B cell (primary cell): ENCODE measurements at regions not wholly inside any gene's neighbourhood (a gene's known extent, or its start where the extent isn't known, plus 50 kb on each side); places are given as distances from the start of the nearest gene placed in this dataset.

Experiments
- ATAC-seq: fragments of 200-7000 bp; cut with Tn5 transposase; one replicate; pipeline ENCODE4 v1.10.0; 2021; ENCODE audit warnings: low read depth, mild to moderate bottlenecking, moderate number of reproducible peaks, moderate library complexity
- CTCF ChIA-PET: fragments of 350-600 bp; sonication (Branson Sonifier 250); formaldehyde crosslinking; loops from one replicate; lab custom pipeline; 2021; ENCODE audit warnings: antibody characterized with exemption, inconsistent platforms; lab: Charles Lee
- POLR2A ChIA-PET: fragments of 350-600 bp; sonication (Branson Sonifier 250); formaldehyde crosslinking; loops from one replicate; lab custom pipeline; 2021; ENCODE audit warnings: antibody characterized with exemption; lab: Charles Lee
- DNase-seq: peaks from one replicate; pipeline ENCODE4 v3.0.0; 2013
- H2AFZ ChIP-seq: 2 replicates; pipeline ENCODE4 v1.6.1; 2012; ENCODE audit warnings: mild to moderate bottlenecking, low read depth, low read length; ENCODE audit not compliant: insufficient read depth, poor library complexity, severe bottlenecking
- H3K27ac ChIP-seq, 2 donors: 1 replicate in 1 of 2; 2 replicates in 1 of 2; pipeline ENCODE4 v1.5.1; 2012 to 2013; ENCODE audit warnings: low read length in 2 of 2, mild to moderate bottlenecking in 2 of 2, moderate library complexity in 1 of 2
- H3K27me3 ChIP-seq, 4 experiments: fragments of 200-600 bp in 1 of 4; sonication (generic) in 1 of 4; replicated peaks in 1 of 4; 1 replicate in 2 of 4; 2 replicates in 2 of 4; pipeline versions ENCODE4 v1.6.1 to v1.7.0; 2013 to 2016; ENCODE audit warnings: low read length in 3 of 4, mild to moderate bottlenecking in 2 of 4, mixed read lengths in 1 of 4, moderate library complexity in 1 of 4; ENCODE audit not compliant: insufficient read depth in 4 of 4, control insufficient read depth in 3 of 4; ENCODE audit errors: control extremely low read depth in 1 of 4
- H3K36me3 ChIP-seq, 2 experiments: replicated peaks in 1 of 2; 1 replicate in 1 of 2; 2 replicates in 1 of 2; pipeline versions ENCODE4 v1.6.1 to v1.7.1; 2013; ENCODE audit warnings: low read length in 1 of 2; ENCODE audit not compliant: insufficient read depth in 2 of 2, control insufficient read depth in 1 of 2; ENCODE audit errors: control extremely low read depth in 1 of 2, extremely low read depth in 1 of 2
- H3K4me1 ChIP-seq, 2 donors: fragments of 200-600 bp in 1 of 2; sonication (generic) in 1 of 2; 1 replicate in 1 of 2; 2 replicates in 1 of 2; pipeline versions ENCODE4 v1.5.1 to v1.6.1; 2013 to 2017; ENCODE audit warnings: low read length in 2 of 2; ENCODE audit not compliant: control insufficient read depth in 2 of 2, insufficient read depth in 2 of 2
- H3K4me2 ChIP-seq: replicated peaks from 2 replicates; pipeline ENCODE3; 2012; ENCODE audit warnings: mild to moderate bottlenecking, low read depth, low read length; ENCODE audit not compliant: poor library complexity, severe bottlenecking
- H3K4me3 ChIP-seq, 5 experiments: fragments of 200-600 bp in 1 of 5; sonication (generic) in 1 of 5; 1 replicate in 3 of 5; 2 replicates in 2 of 5; pipeline versions ENCODE4 v1.5.1 to v1.7.0; 2011 to 2016; ENCODE audit warnings: low read length in 4 of 5, mild to moderate bottlenecking in 4 of 5, low read depth in 2 of 5, control low read depth in 1 of 5, moderate library complexity in 1 of 5; ENCODE audit not compliant: insufficient read depth in 1 of 5; ENCODE audit errors: control extremely low read depth in 1 of 5, extremely low read depth in 1 of 5
- H3K79me2 ChIP-seq: fragments of 200-600 bp; sonication (generic); one replicate; pipeline ENCODE4 v1.6.0; 2016; ENCODE audit warnings: low read length; ENCODE audit not compliant: control insufficient read depth, insufficient read depth
- H3K9ac ChIP-seq: fragments of 200-600 bp; sonication (generic); 2 replicates; pipeline ENCODE4 v1.6.1; 2017; ENCODE audit warnings: mild to moderate bottlenecking, low read length, moderate library complexity
- H3K9me3 ChIP-seq, 3 donors: one replicate each; pipeline versions ENCODE4 v1.6.1 to v1.7.1; 2013; ENCODE audit warnings: low read length in 2 of 3; ENCODE audit not compliant: control insufficient read depth in 2 of 3, insufficient read depth in 1 of 3; ENCODE audit errors: control extremely low read depth in 1 of 3
- H4K20me1 ChIP-seq: 2 replicates; pipeline ENCODE4 v1.6.0; 2012; ENCODE audit warnings: mild to moderate bottlenecking, low read length; ENCODE audit not compliant: insufficient read depth, control insufficient read depth, poor library complexity, severe bottlenecking
- H3K27ac Mint-ChIP-seq: one replicate; pipeline ENCODE4 v1.8.0; 2021; ENCODE audit warnings: mixed read lengths
- H3K27me3 Mint-ChIP-seq: one replicate; pipeline ENCODE4 v1.8.0; 2021; ENCODE audit warnings: mixed read lengths
- H3K4me1 Mint-ChIP-seq: one replicate; pipeline ENCODE4 v1.8.0; 2021; ENCODE audit warnings: mixed read lengths
- H3K4me3 Mint-ChIP-seq: one replicate; pipeline ENCODE4 v1.8.0; 2021; ENCODE audit warnings: mixed read lengths
- H3K9me3 Mint-ChIP-seq: one replicate; pipeline ENCODE4 v1.8.0; 2022; ENCODE audit warnings: mixed read lengths; ENCODE audit not compliant: insufficient read depth
- CTCF ChIP-seq: fragments of 200-600 bp; IDR thresholded peaks from one replicate; pipeline ENCODE4 v1.8.0; 2022; ENCODE audit warnings: antibody characterized with exemption, mild to moderate bottlenecking
- EZH2 ChIP-seq: IDR thresholded peaks from 2 replicates; pipeline ENCODE4 v1.6.1; 2012; ENCODE audit warnings: borderline replicate concordance, low read depth, mild to moderate bottlenecking, moderate library complexity, low read length; ENCODE audit not compliant: insufficient read depth, poor library complexity, severe bottlenecking
- WGBS: methylation state at CpG from one replicate; pipeline ENCODE4 v1.1.5; 2013; ENCODE audit warnings: missing lambda C conversion rate; ENCODE audit not compliant: insufficient coverage; 5-methylcytosine and 5-hydroxymethylcytosine counted together
- intact Hi-C: fragments of 100-400 bp; cut with micrococcal nuclease; formaldehyde crosslinking; loops from one replicate; pipeline ENCODE4 v1.10.0; 2022

GRCh38 chr9:87085521-87085920 lies 138.2 kb upstream of the GAS1 start:
- Histone ChIP-seq H3K4me3 (no peak overlapping the region), H3K27me3 (no peaks in the 10 kb centered on the region), H3K9me3 (peaks cover 0 to 14% (median 0%) of the 10 kb centered on the region in 3 donors), H3K9ac (no peak overlapping the region), H3K27ac (no peak overlapping the region), H3K4me2 (no peak overlapping the region), H3K79me2 (no peaks in the 10 kb centered on the region), H3K4me1 (no peaks in the 10 kb centered on the region), H2AFZ (no peak overlapping the region), H4K20me1 (no peaks in the 10 kb centered on the region), H3K36me3 (no peaks in the 10 kb centered on the region)
- no peaks in the 10 kb centered on the region for H3K27me3 Mint-ChIP-seq
- POLR2A ChIA-PET, result no interaction called here
- no peak overlapping the region for H3K27ac Mint-ChIP-seq
- no peaks in the 10 kb centered on the region for H3K4me1 Mint-ChIP-seq
- ATAC-seq (no peak), DNase-seq (no peak)
- WGBS, result 92% methylated on average over 7 of the region's 9 CpGs
- no peak for TF ChIP-seq EZH2
- TF ChIP-seq CTCF, result no peak
- H3K4me3 Mint-ChIP-seq, result no peak overlapping the region
- peaks cover 2% of the 10 kb centered on the region for H3K9me3 Mint-ChIP-seq
- CTCF ChIA-PET, result no interaction called here
- intact Hi-C loops, result no loop called here

GRCh38 chr9:87086221-87086818 lies 139.0 kb upstream of the GAS1 start:
- Histone ChIP-seq H3K36me3 (no peaks in the 10 kb centered on the region), H3K9me3 (peaks cover 0 to 14% (median 0%) of the 10 kb centered on the region in 3 donors), H3K4me2 (no peak overlapping the region), H3K4me1 (no peaks in the 10 kb centered on the region), H3K27me3 (no peaks in the 10 kb centered on the region), H3K9ac (no peak overlapping the region), H4K20me1 (no peaks in the 10 kb centered on the region), H3K4me3 (no peak overlapping the region), H3K79me2 (no peaks in the 10 kb centered on the region), H2AFZ (no peak overlapping the region), H3K27ac (no peak overlapping the region)
- 94% methylated on average over 4 of the region's 8 CpGs for WGBS
- intact Hi-C loops, result no loop called here
- DNase-seq, result no peak
- Mint-ChIP-seq H3K27me3 (no peaks in the 10 kb centered on the region), H3K4me3 (no peak overlapping the region), H3K9me3 (peaks cover 2% of the 10 kb centered on the region), H3K4me1 (no peaks in the 10 kb centered on the region), H3K27ac (no peak overlapping the region)
- ChIA-PET CTCF (no interaction called here), POLR2A (no interaction called here)
- TF ChIP-seq EZH2 (no peak), CTCF (no peak)
- ATAC-seq, result no peak
